ENCODE measurements at regions not wholly inside any gene's neighbourhood (a gene's known extent, or its start where the extent isn't known, plus 50 kb on each side); places are given as distances from the start of the nearest gene placed in this dataset.
"Not testable (repeated sequence)": the region's sequence is repeated elsewhere in the genome, so short reads cannot be mapped to it uniquely, and the experiment has no call there.

- DNase-seq = no peak
- intact Hi-C loops (cut with DNase I) = no loop called here
- TF ChIP-seq CTCF (IDR thresholded peaks at IDR 0.05) (no peak), POLR2A (IDR thresholded peaks at IDR 0.05) (no peak)
- Histone ChIP-seq H3K4me3 (no peak overlapping the region), H3K36me3 (no peaks in the 10 kb centered on the region), H3K4me1 (no peaks in the 10 kb centered on the region), H3K27ac (no peak overlapping the region), H3K9me3 (no peaks in the 10 kb centered on the region), H3K27me3 (peaks cover 0 to 26% (median 0%) of the 10 kb centered on the region in 9 donors)
- WGBS, 4 donors = 60 to 94% (median 80%) methylated on average over 3 of the region's 3 CpGs
- no peak for ATAC-seq
These were observed 161.1 kb downstream of the PHF8 start for GRCh38 chrX:53883196-53883595.

- WGBS, 4 donors = 22 to 56% (median 37%) methylated on average over 6 of the region's 6 CpGs
- H3K36me3 ChIP-seq = no peaks in the 10 kb centered on the region
- peaks cover 0 to 5% (median 0%) of the 10 kb centered on the region in 12 donors for H3K9me3 ChIP-seq
- H3K4me3 ChIP-seq = no peak overlapping the region
- DNase-seq (no peak), ATAC-seq (peak in 2 of 4 donors; percentile 44 to 64)
- no peak overlapping the region for H3K27ac ChIP-seq
- peaks cover 0 to 28% (median 0%) of the 10 kb centered on the region in 9 donors for H3K27me3 ChIP-seq
- TF ChIP-seq POLR2A (IDR thresholded peaks at IDR 0.05) (no peak), CTCF (IDR thresholded peaks at IDR 0.05) (no peak)
- intact Hi-C loops (cut with DNase I) = no loop called here
- H3K4me1 ChIP-seq = no peaks in the 10 kb centered on the region
These were observed 161.9 kb downstream of the PHF8 start for GRCh38 chrX:53882331-53882730.

- Histone ChIP-seq H3K9me3 (peaks cover 0 to 18% (median 0%) of the 10 kb centered on the region in 12 donors), H3K27me3 (peaks cover 0 to 28% (median 0%) of the 10 kb centered on the region in 9 donors)
- DNase-seq; intact Hi-C loops (cut with DNase I); ATAC-seq; H3K4me3 ChIP-seq; H3K36me3 ChIP-seq; H3K4me1 ChIP-seq; H3K27ac ChIP-seq: not testable (repeated sequence)
- WGBS, 4 donors = 36 to 54% (median 42%) methylated on average over 2 of the region's 2 CpGs
These were observed 163.5 kb downstream of the PHF8 start for GRCh38 chrX:53880786-53881185.

GRCh38 chrX:53859890-53860289, 173.4 kb upstream of the HUWE1 start:
- ATAC-seq (no peak), DNase-seq (no peak)
- Histone ChIP-seq H3K4me3 (no peak overlapping the region), H3K4me1 (no peaks in the 10 kb centered on the region), H3K9me3 (peaks cover 0 to 9% (median 0%) of the 10 kb centered on the region in 12 donors), H3K27me3 (peaks cover 0 to 4% (median 0%) of the 10 kb centered on the region in 9 donors), H3K36me3 (no peaks in the 10 kb centered on the region), H3K27ac (no peak overlapping the region)
- 82 to 89% (median 86%) methylated on average over 4 of the region's 4 CpGs for WGBS, 4 donors
- intact Hi-C loops (cut with DNase I) = no loop called here
- TF ChIP-seq POLR2A (IDR thresholded peaks at IDR 0.05) (no peak), CTCF (IDR thresholded peaks at IDR 0.05) (no peak)
